ENCODE measurements at regions not wholly inside any gene's neighbourhood (a gene's known extent, or its start where the extent isn't known, plus 50 kb on each side); places are given as distances from the start of the nearest gene placed in this dataset.

DNA sequence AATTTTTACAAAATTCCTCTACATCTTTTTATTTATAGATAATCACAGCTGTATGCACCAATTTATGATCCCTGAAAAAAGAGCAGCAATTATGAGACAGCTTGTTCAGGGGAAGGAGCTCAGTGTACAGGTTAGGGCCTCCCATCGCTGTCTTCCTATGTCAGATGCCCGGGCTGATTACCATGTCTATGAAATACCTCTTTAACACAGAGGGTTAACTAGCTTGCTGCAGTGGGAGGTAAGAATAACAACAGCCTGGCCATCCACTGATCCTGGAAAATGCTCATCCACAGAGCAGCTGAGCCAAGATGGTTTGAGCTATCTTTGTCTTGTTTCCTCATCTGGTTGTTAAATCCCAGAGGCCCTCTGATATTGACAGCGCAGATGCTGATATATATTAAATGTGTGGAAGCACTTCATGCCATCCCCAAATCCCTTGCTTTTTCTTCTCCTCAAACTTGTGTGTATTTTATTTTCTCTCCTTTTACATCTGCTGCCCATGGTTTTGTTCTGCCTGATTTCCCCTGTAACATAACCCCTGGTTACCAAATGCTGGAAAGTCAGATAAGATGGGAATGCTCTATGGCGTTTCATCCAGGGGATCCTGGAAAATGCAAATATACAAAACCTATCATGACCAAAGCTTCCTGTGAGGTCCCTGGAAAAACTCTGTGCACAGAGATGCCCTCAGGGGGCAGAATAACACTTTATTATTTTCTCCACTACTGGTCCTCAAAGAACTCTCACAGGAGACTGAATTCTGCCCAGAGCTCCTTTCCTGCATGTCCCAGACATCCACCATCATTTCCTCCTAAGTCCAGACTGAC is 85.8 kb upstream of the PUDP start:
- Mint-ChIP-seq H3K27ac (no peak overlapping the region), H3K27me3 (no peaks in the 10 kb centered on the region), H3K4me3 (no peak overlapping the region), H3K9me3 (peaks cover 6% of the 10 kb centered on the region), H3K36me3 (peaks cover 8% of the 10 kb centered on the region), H3K4me1 (no peaks in the 10 kb centered on the region)
- no peak for ATAC-seq

GRCh38 chrX:7228226-7228625 is 80.3 kb upstream of the PUDP start:
- Mint-ChIP-seq H3K9me3 (peaks cover 2% of the 10 kb centered on the region), H3K4me3 (no peak overlapping the region), H3K27ac (no peak overlapping the region), H3K27me3 (no peaks in the 10 kb centered on the region), H3K4me1 (peaks cover 14% of the 10 kb centered on the region), H3K36me3 (peaks cover 14% of the 10 kb centered on the region)
- no peak for ATAC-seq

DNA sequence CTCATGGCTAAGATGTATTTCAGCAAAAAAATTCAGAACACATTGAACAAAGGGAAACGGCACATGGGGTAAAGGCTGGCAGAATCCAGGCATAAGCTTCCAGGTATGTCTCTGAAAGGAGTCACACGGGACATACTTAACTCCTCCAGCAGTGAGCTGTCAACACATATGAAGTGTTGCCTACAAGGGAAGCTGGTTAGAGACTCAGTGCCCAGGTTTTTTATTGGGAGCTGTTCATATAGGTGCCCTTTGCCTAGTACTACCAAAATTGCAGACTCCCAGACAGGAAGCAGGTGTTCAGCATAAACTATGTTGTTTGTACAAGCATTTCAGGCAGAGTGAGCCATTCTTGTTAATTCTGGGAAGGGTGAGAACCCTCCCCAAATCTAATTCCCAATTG is 77.4 kb upstream of the PUDP start:
- H3K4me3 Mint-ChIP-seq = no peak overlapping the region
- ATAC-seq = no peak

DNA sequence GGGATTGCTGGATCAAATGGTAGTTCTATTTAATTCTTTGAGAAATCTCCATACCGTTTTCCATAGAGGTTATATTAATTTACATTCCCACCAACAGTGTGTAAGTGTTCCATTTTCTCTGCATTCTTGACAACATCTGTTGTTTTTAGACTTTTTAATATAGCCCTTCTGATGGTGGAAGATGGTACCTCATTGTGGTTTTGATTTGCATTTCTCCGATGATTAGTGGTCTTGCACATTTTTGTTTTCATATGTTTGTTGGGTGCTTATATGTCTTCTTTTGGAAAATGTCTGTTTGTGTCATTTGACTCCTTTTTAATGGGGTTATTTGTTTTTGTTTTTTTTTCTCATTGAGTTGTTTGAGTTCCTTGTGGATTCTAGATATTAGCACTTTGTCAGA is 75.3 kb upstream of the PUDP start:
- peaks cover 2% of the 10 kb centered on the region for H3K9me3 Mint-ChIP-seq
- H3K4me3 Mint-ChIP-seq = no peak overlapping the region
- H3K36me3 Mint-ChIP-seq = peaks cover 15% of the 10 kb centered on the region
- no peak for ATAC-seq
- H3K27ac Mint-ChIP-seq = no peak overlapping the region
- no peaks in the 10 kb centered on the region for H3K27me3 Mint-ChIP-seq
- peaks cover 16% of the 10 kb centered on the region for H3K4me1 Mint-ChIP-seq

More for the DNA sequence above, 77.4 kb upstream of the PUDP start:
- H3K27ac Mint-ChIP-seq = no peak overlapping the region
- peaks cover 16% of the 10 kb centered on the region for H3K4me1 Mint-ChIP-seq
- H3K36me3 Mint-ChIP-seq = peaks cover 17% of the 10 kb centered on the region
- H3K27me3 Mint-ChIP-seq = no peaks in the 10 kb centered on the region
- peaks cover 3% of the 10 kb centered on the region for H3K9me3 Mint-ChIP-seq

- peaks cover 20% of the 10 kb centered on the region for H3K36me3 Mint-ChIP-seq
Measured at GRCh38 chrX:7220121-7220520, 72.2 kb upstream of the PUDP start.

DNA sequence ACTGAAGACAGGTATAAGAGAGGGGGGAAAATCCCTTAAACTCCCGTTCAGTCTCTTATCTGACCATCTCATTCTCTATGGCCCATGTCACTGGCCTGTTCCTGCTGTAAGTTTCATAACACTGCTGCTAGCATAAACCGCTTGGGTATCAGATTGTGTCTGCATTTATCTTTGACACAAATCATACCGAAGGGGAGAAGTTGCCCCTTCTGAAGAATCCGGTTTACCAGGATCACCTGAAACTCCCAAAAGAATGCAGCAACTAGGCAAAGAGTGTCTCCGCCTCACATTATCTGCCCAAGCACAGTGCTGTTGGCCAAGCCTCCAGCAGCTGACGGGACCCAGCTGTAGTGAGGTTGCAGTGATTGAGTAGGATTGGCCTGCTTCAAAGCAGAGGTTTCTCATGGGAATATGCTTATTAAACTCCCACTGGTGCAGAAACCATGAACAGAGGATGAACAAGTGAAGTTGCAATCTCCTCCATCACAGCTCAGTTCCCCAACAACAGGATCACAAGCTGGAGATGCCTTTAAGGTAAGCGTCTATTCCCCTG is 71.3 kb upstream of the PUDP start:
- no peaks in the 10 kb centered on the region for H3K27me3 Mint-ChIP-seq
- H3K36me3 Mint-ChIP-seq = peaks cover 20% of the 10 kb centered on the region
- H3K4me3 Mint-ChIP-seq = no peak overlapping the region
- no peak overlapping the region for H3K27ac Mint-ChIP-seq
- H3K9me3 Mint-ChIP-seq = peaks cover 2% of the 10 kb centered on the region
- no peak for ATAC-seq
- H3K4me1 Mint-ChIP-seq = peaks cover 10% of the 10 kb centered on the region

More at GRCh38 chrX:7220121-7220520, 72.2 kb upstream of the PUDP start:
- no peaks in the 10 kb centered on the region for H3K27me3 Mint-ChIP-seq
- H3K9me3 Mint-ChIP-seq = peaks cover 2% of the 10 kb centered on the region
- H3K27ac Mint-ChIP-seq = no peak overlapping the region
- no peak overlapping the region for H3K4me3 Mint-ChIP-seq
- peaks cover 14% of the 10 kb centered on the region for H3K4me1 Mint-ChIP-seq
- no peak for ATAC-seq

- no peak for ATAC-seq
- Mint-ChIP-seq H3K27ac (no peak overlapping the region), H3K27me3 (no peaks in the 10 kb centered on the region), H3K4me3 (no peak overlapping the region), H3K4me1 (peaks cover 6% of the 10 kb centered on the region), H3K9me3 (peaks cover 2% of the 10 kb centered on the region), H3K36me3 (peaks cover 17% of the 10 kb centered on the region)
Measured at GRCh38 chrX:7218321-7219152, 70.6 kb upstream of the PUDP start.

- H3K9me3 Mint-ChIP-seq = peaks cover 2% of the 10 kb centered on the region
- ATAC-seq = no peak
- no peaks in the 10 kb centered on the region for H3K4me1 Mint-ChIP-seq
- H3K27ac Mint-ChIP-seq = no peak overlapping the region
- peaks cover 13% of the 10 kb centered on the region for H3K36me3 Mint-ChIP-seq
- no peak overlapping the region for H3K4me3 Mint-ChIP-seq
- H3K27me3 Mint-ChIP-seq = no peaks in the 10 kb centered on the region
Measured at GRCh38 chrX:7216981-7217587, 69.1 kb upstream of the PUDP start.

- H3K4me3 Mint-ChIP-seq = no peak overlapping the region
- peaks cover 8% of the 10 kb centered on the region for H3K36me3 Mint-ChIP-seq
- no peaks in the 10 kb centered on the region for H3K27me3 Mint-ChIP-seq
- no peaks in the 10 kb centered on the region for H3K4me1 Mint-ChIP-seq
- ATAC-seq = no peak
- peaks cover 2% of the 10 kb centered on the region for H3K9me3 Mint-ChIP-seq
- no peak overlapping the region for H3K27ac Mint-ChIP-seq
Measured at GRCh38 chrX:7215842-7216241, 67.9 kb upstream of the PUDP start.

DNA sequence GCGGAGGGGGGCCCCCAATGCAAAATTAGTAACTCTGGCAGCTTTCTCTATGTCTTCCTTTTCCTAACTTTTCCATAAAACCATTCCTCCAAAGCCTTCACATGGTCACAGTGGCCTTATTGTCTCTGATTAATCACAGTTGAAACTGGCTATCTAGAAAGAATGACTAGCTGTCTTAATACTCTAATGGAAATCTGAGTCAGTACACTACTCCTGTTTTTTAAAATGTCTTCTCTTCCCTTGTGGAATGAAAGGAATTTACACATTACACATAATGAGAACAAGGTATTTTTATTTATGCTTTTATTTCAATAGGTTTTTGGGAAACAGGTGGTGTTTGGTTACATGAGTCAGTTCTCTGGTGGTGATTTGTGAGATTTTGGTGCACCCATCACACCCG is 66.3 kb upstream of the PUDP start:
- no peak for ATAC-seq
- H3K36me3 Mint-ChIP-seq = peaks cover 4% of the 10 kb centered on the region
- H3K27ac Mint-ChIP-seq = no peak overlapping the region
- H3K4me1 Mint-ChIP-seq = no peaks in the 10 kb centered on the region
- no peaks in the 10 kb centered on the region for H3K9me3 Mint-ChIP-seq
- no peaks in the 10 kb centered on the region for H3K27me3 Mint-ChIP-seq
- no peak overlapping the region for H3K4me3 Mint-ChIP-seq

DNA sequence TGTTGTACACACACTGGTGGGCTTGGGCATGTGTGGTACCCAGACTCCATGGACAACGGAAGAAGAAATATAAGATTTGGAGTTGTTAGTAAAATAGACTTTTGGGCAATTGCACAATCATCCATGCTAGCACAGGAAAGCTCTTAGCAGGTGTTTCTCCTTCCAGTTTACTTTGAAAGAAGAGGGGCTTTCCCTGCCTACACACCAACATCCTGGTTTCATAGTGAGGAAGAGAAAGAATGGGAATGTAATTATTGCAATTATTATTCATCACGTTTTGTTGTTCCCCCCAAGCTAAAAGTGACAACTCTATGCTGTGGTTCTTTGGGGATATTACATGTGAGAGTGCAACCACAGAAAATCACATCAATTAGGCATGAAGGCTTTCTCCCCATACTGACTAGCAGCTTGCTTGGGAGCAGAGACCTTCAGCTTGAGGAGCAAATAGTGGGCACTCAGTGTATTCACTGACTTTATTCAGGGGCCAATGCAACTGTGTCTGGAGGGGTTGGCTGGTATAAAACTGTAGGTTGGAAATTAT is 57.2 kb upstream of the PUDP start:
- no peak for ATAC-seq
- H3K4me3 Mint-ChIP-seq = no peak overlapping the region
- peak overlapping the region; percentile 57 for H3K27ac Mint-ChIP-seq
- no peaks in the 10 kb centered on the region for H3K27me3 Mint-ChIP-seq
- peaks cover 29% of the 10 kb centered on the region for H3K4me1 Mint-ChIP-seq
- H3K36me3 Mint-ChIP-seq = peaks cover 11% of the 10 kb centered on the region
- no peaks in the 10 kb centered on the region for H3K9me3 Mint-ChIP-seq

DNA sequence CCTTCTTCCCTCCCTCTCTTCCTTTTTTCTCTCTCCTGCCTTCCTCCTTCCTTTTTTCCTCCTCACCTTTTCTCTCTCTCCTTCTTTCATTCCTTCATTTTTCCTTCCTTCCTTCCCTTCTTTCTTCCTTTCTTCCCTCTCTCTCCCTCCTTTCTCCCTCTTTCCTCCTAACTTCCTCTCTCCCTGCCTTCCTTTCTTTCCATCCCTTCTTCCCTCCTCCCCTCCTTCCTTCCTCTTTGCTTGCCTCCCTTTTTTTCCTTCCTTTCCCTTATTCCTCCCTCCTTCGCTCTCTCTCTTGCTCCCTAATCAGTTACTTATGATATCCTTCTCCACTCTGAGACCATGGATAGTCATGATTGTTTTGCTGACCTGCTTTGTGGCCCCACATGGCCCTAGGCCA is 56.7 kb upstream of the PUDP start:
- Mint-ChIP-seq H3K36me3 (peaks cover 11% of the 10 kb centered on the region), H3K27me3 (no peaks in the 10 kb centered on the region), H3K4me1 (peaks cover 29% of the 10 kb centered on the region), H3K9me3 (no peaks in the 10 kb centered on the region), H3K4me3 (no peak overlapping the region), H3K27ac (peak overlapping the region; percentile 57)
- no peak for ATAC-seq

- no peak overlapping the region for H3K27ac Mint-ChIP-seq
- H3K36me3 Mint-ChIP-seq = peaks cover 7% of the 10 kb centered on the region
- no peak overlapping the region for H3K4me3 Mint-ChIP-seq
- H3K9me3 Mint-ChIP-seq = no peaks in the 10 kb centered on the region
- H3K27me3 Mint-ChIP-seq = no peaks in the 10 kb centered on the region
- H3K4me1 Mint-ChIP-seq = peaks cover 29% of the 10 kb centered on the region
- ATAC-seq = no peak
Measured at GRCh38 chrX:7202206-7202605, 54.3 kb upstream of the PUDP start.

DNA sequence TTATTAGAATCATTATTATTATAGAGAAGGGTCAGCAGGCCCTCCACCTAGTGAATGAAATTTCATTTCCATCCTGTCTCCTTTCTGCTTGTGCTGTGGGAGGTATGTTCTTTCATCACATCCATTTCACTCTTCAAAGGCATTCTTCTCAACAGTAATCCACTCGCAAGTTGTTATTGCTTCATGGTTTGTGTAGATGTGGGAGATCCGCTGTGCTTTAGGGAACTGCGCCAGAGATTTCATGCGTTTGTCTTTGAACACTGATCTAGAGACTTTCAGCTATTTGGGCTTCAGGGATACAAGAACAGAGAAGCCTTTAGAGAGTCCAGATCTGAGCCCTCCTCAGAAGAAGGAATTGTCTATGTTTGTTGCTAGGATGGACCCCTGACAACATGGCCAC is 53.5 kb upstream of the PUDP start:
- no peaks in the 10 kb centered on the region for H3K27me3 Mint-ChIP-seq
- H3K9me3 Mint-ChIP-seq = no peaks in the 10 kb centered on the region
- H3K4me1 Mint-ChIP-seq = peaks cover 29% of the 10 kb centered on the region
- H3K27ac Mint-ChIP-seq = no peak overlapping the region
- peaks cover 14% of the 10 kb centered on the region for H3K36me3 Mint-ChIP-seq
- ATAC-seq = no peak
- H3K4me3 Mint-ChIP-seq = no peak overlapping the region

DNA sequence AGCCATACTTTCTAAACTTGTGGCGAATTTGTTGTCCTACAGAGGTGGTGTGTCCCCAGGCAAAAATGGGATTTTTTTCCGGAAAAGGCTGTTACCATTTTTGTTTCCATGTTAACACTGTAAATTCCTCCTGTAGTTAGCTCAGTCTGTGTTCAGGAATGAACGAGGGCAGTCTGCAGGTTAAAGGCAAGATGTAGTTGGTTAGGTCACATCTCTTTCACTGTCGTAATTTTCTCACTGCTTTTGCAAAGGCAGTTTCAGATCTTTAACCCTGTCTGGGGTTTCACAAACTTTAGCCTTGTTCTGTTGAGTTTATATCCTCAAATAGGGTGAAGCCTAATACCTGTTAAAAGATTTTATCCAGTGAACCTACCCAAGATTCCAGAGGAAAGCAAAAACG is 50.5 kb upstream of the PUDP start:
- no peak for ATAC-seq
- H3K4me3 Mint-ChIP-seq = no peak overlapping the region
- H3K4me1 Mint-ChIP-seq = peaks cover 7% of the 10 kb centered on the region
- no peak overlapping the region for H3K27ac Mint-ChIP-seq
- peaks cover 15% of the 10 kb centered on the region for H3K36me3 Mint-ChIP-seq
- no peaks in the 10 kb centered on the region for H3K9me3 Mint-ChIP-seq
- H3K27me3 Mint-ChIP-seq = no peaks in the 10 kb centered on the region
